ENCODE measurements at regions not wholly inside any gene's neighbourhood (a gene's known extent, or its start where the extent isn't known, plus 50 kb on each side); places are given as distances from the start of the nearest gene placed in this dataset.
A peak's percentile ranks its signal among the peaks of the same experiment; 100 is the strongest.

DNA sequence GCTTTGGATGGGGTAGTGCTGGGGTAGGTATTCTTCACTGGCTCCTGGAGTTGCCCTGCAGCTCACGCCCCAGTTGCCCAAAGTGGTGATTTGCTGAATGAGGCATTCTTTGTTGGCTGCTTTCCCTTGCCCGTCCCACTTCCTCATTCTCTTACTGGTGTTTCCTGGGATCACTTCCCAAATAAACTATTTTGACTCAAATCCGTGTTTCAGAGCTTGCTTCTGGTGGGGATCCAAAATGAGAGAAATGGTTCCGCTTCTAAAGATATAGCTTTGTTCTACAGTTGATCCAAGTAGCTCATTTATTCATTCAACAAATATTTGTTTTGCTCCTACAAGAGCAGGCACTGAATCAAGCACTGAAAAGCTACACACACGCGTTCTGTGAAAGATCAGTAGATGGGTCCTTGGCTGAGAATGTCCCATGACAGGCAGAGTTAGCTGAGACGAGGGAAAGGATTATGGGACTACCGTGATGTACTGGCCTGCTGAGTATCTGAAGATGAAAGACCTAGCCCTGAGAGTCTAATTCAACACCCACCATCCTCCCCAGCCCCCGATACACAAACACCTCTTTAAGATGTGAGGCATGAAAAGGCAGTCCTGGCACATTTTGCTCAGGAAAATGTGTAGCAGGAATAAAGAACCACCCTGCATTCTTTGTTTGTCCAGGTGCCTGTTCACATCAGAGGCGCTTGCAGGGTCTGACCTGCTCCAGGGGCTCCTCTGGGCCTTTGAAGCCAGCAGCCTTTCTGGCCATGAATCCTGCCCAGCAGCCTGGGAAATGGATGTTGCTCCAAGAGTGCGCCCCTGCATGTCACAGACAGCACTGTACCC, 143.1 kb upstream of the RANBP3L start:
- Mint-ChIP-seq H3K27ac (no peak overlapping the region), H3K4me1 (ENCODE audit: low read depth) (peaks cover 29% of the 10 kb centered on the region), H3K27me3 (ENCODE audit: insufficient read depth) (peaks cover 9% of the 10 kb centered on the region), H3K4me3 (no peak overlapping the region), H3K36me3 (ENCODE audit: low read depth) (no peaks in the 10 kb centered on the region), H3K9me3 (no peaks in the 10 kb centered on the region)
- DNase-seq = no peak
- TF ChIP-seq, protein P1, sequence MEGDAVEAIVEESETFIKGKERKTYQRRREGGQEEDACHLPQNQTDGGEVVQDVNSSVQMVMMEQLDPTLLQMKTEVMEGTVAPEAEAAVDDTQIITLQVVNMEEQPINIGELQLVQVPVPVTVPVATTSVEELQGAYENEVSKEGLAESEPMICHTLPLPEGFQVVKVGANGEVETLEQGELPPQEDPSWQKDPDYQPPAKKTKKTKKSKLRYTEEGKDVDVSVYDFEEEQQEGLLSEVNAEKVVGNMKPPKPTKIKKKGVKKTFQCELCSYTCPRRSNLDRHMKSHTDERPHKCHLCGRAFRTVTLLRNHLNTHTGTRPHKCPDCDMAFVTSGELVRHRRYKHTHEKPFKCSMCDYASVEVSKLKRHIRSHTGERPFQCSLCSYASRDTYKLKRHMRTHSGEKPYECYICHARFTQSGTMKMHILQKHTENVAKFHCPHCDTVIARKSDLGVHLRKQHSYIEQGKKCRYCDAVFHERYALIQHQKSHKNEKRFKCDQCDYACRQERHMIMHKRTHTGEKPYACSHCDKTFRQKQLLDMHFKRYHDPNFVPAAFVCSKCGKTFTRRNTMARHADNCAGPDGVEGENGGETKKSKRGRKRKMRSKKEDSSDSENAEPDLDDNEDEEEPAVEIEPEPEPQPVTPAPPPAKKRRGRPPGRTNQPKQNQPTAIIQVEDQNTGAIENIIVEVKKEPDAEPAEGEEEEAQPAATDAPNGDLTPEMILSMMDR (IDR thresholded peaks at IDR 0.05) = no peak

DNA sequence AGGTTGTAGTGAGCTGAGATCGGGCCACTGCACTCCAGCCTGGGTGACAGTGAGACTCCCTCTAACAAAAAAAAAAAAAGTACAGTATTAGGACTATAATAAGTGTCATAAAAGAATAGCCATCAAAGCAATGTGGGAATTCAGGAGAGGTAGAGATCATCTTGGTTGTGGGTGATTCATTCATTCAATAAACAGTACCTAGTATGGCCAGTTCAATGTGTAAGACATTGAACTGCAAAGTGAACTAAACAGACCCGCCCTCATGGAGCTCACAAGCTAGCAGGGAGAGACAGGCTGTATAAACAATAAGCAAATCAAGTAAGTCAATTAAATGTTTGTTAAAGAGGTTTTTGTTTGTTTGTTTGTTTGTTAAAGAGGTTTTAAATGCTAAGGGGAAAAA, 146.1 kb upstream of the RANBP3L start:
- H3K4me3 Mint-ChIP-seq = no peak overlapping the region
- no peak for DNase-seq
- no peak overlapping the region for H3K27ac Mint-ChIP-seq
- TF ChIP-seq, protein P1 (IDR thresholded peaks at IDR 0.05) = no peak
- no peaks in the 10 kb centered on the region for H3K36me3 Mint-ChIP-seq (ENCODE audit: low read depth)
- no peaks in the 10 kb centered on the region for H3K9me3 Mint-ChIP-seq
- peaks cover 12% of the 10 kb centered on the region for H3K27me3 Mint-ChIP-seq (ENCODE audit: insufficient read depth)
- H3K4me1 Mint-ChIP-seq (ENCODE audit: low read depth) = peaks cover 38% of the 10 kb centered on the region

DNA sequence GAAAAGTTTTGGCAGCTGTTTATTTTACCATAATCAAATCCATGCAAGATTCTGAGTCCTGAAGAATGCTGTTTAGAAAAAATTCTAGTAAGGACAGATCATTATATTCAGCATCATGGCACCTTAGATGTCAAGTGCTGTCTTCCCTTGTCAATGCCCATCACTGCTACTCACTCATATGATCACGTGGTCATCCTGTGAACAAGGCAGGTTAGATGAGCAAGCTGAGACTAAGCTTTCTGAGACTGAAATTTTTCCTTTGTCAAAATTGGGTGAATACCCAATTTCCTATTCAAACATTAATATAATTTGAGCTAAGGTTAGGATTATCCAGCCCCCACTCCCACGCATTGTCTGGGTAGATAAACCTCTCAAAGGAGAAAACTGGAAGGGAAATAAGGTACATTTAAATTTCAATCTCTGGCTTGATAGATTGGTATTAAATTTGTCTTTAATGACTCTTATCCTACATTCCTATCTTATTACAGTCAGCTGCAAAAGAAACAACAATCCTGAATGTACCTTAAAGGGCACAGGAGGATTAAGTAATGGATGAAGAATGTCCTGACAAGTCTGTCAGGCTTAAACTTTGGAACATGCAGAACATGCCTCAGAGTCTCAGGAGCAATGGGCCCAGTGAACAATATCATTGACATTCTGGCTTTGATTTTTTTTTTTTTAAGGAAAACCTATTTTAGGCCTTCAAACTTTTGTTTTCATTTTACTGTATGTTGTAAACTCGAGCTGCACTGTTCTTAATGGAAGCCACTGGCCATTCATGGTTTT, 148.7 kb upstream of the RANBP3L start:
- DNase-seq = peak; percentile 15
- Mint-ChIP-seq H3K4me3 (no peak overlapping the region), H3K27me3 (ENCODE audit: insufficient read depth) (peaks cover 25% of the 10 kb centered on the region), H3K9me3 (no peaks in the 10 kb centered on the region), H3K4me1 (ENCODE audit: low read depth) (peaks cover 16% of the 10 kb centered on the region), H3K27ac (no peak overlapping the region), H3K36me3 (ENCODE audit: low read depth) (no peaks in the 10 kb centered on the region)
- TF ChIP-seq, protein P1 (IDR thresholded peaks at IDR 0.05) = no peak

DNA sequence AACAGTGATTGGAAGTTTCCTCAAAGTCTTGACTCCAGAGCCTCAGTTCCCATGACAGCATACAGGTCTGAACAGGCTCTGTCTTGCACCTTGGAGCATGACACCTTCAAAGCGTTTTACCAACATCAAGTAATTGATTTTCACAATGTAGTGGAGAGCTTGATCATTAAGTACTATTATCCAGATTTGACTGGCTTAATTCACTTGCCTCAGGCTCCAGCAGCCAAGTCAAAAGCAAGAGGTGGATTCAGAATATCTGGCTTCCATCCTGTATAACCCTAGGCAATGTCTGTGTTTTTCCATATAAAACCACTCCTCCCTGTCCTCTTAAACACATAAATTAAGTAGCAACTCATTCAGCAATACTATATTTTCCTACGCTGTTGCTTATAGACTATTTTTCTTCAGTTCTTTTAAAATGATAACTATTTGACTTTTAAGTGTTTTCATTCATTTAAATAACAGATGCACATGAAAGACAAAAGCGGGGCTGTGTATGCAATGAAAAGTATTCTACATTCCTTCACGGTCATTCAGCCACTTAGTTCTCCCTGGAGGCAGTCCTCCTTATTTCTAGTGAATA, 150.8 kb upstream of the RANBP3L start:
- TF ChIP-seq, protein P1 (IDR thresholded peaks at IDR 0.05) = no peak
- Mint-ChIP-seq H3K36me3 (ENCODE audit: low read depth) (no peaks in the 10 kb centered on the region), H3K4me3 (no peak overlapping the region), H3K9me3 (no peaks in the 10 kb centered on the region), H3K27ac (no peak overlapping the region), H3K4me1 (ENCODE audit: low read depth) (peaks cover 22% of the 10 kb centered on the region), H3K27me3 (ENCODE audit: insufficient read depth) (peaks cover 26% of the 10 kb centered on the region)
- no peak for DNase-seq

DNA sequence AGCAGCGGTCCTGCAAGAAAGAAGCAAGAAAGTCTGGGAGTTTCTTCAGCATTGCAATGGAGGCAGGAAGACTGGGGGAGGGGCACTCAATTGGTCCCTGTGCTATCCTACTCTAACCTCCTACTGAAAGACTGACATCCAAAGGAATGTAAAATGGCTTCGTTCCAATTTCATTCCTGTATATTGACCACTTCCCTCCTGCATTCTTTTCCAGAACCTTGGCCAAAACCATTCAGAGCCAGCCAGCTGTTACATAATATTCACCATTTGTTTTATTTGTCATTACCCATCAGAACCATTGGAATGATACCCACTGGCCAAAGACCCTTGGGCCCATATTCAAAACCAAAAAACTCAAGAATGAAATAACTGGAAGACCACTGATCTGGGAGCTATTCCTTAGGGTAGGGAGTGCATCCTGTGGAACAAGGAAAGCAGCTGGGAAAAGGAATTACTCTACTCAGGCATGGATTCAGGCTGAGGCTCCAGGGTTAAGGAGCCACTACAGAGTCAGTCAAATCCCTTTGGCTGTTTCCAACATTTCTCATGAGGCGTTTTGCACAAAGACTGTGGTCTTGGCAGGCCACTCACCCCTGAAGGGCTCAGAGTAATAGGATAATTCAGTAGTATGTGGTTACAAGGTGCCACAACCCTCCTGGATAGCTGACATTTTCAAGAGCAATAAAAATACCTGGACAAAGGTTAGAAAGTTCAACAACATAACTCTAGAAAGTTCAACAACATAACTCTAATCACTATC, 148.7 kb upstream of the SLC1A3 start:
- Mint-ChIP-seq H3K4me3 (no peak overlapping the region), H3K9me3 (no peaks in the 10 kb centered on the region), H3K4me1 (ENCODE audit: low read depth) (peaks cover 22% of the 10 kb centered on the region), H3K27me3 (ENCODE audit: insufficient read depth) (peaks cover 25% of the 10 kb centered on the region), H3K36me3 (ENCODE audit: low read depth) (no peaks in the 10 kb centered on the region), H3K27ac (no peak overlapping the region)
- TF ChIP-seq, protein P1 (IDR thresholded peaks at IDR 0.05) = no peak
- no peak for DNase-seq
